Right ventricle myocardium inferior (tissue), 1 donor: ENCODE measurements at regions not wholly inside any gene's neighbourhood (a gene's known extent, or its start where the extent isn't known, plus 50 kb on each side); places are given as distances from the start of the nearest gene placed in this dataset.

ENCODE experiments used
- ATAC-seq: fragments of 200-7000 bp; cut with Tn5 transposase; one replicate; pipeline ENCODE4 v1.9.1; 2020; ENCODE audit warnings: mild to moderate bottlenecking, moderate library complexity
- DNase-seq: peaks from one replicate; pipeline ENCODE4 v3.0.0; 2021; ENCODE audit errors: missing footprints
- intact Hi-C: fragments of 100-400 bp; cut with DNase I; formaldehyde crosslinking; loops from one replicate; pipeline ENCODE4 v1.11.0; 2022
- donor health status: DM: no; HTN: yes; CAD: no; lungs with severe emphysema.

DNA sequence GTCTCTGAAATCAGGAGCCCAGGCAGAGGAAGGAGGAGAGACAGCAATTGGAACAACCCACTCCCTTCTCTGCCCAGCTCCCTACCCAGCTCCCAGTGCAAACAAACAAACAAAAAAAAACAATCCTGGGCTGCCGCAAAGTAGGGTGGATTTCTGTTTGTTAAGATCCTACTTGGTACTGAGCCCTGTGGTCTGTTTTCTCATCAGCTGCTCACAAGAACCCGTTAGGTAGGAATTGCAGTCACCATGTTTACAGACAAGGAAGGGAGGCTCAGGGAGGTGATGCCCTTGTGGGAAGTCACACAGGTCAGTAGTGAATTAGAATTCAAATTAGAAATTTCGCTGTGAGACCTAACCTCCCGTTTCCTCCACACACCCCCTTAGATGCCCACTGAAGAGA lies 128.8 kb upstream of the RAD23B start:
- DNase-seq: no peak
- intact Hi-C loops: no loop called here
- ATAC-seq: no peak

DNA sequence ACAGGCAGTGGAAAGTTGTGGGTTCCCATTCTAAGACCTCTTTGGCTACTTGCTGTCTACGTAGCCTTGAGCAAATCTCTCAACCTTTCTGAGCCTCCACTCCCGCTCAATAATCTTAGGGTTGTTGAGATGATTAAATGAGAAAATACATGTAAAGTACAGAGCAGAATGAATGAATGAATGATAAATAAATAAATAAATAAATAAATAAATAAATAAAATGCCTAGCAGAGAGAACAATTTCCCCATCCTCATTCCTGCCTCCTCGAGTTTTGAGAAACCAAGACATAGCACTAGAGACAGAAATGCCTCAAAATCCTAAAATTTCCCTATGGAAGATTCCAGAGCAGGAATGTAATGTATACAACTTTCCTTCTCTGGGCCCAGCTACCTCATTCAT lies 128.3 kb upstream of the RAD23B start:
- ATAC-seq (no peak), DNase-seq (no peak)
- intact Hi-C loops: no loop called here

DNA sequence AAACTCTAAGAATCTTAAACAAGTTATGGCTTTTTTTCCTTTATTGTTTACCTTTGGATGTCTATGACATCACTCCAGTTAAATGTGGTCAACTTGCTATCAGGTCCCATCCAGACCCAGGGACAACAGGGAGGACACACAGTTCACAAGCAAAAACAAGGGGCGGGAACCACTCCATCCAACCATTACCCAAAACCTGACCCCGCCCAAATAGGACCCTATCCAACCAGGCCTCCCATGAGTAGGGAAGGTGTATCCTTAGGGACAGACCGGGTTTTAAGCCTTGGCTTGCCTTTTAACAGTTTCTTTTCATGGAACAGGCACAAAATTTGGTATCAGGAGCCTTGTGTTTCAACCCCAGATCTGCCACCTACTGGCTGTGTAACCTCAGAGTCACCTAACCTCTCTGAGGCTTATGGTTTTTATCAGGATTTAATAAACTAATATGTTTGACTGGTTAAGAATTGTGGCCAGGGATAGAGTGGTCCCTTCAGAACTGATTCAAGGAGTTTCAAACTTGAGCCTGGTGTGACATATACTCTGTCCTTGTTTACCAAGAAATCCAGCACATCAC lies 127.7 kb upstream of the RAD23B start:
- ATAC-seq: no peak
- DNase-seq: no peak
- intact Hi-C loops: no loop called here

DNA sequence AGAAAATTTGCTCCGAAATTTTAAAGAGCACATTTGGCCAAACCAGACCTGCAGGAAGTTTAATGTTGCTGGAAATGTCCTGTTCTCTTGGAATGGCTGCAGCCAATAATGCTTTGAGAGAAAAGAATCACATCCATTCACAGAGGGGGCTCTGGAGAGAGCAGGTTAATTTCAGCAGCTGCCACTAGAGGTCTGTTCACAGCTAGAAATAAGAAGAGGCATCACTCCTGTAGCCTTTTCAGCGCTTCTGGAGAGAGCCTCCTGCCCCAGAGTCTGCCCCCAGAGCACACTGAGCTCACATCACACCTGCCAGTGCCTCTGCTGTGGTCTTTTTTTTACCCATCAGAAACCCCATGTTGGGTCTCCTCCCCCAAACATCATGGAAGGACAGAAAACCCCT lies 124.8 kb upstream of the RAD23B start:
- no peak for ATAC-seq
- intact Hi-C loops: no loop called here
- DNase-seq: no peak

DNA sequence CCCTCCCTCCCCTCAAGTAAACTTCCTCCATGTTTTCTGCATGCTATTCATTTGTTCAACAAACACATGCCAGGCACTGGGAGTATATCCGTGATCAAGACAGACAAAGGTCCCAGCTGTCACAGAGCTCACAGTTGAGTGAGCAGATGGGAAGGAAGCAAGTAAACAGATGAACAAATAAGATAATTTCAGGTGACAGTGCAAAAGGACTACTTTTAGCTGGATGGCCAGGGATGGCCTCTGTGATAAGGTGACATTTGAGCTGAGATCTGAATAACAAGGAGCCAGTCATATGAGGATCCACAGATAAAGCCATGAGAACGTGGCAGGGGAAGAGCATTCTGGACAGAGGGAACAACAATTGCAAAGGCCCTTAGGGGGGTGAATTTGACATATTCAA lies 121.7 kb upstream of the RAD23B start:
- ATAC-seq: no peak
- intact Hi-C loops: no loop called here
- DNase-seq: no peak

- ATAC-seq (no peak), DNase-seq (no peak)
- intact Hi-C loops: no loop called here
These were observed 119.7 kb upstream of the RAD23B start for GRCh38 chr9:107163370-107163769.

GRCh38 chr9:107169796-107170195 lies 113.3 kb upstream of the RAD23B start:
- DNase-seq: no peak
- intact Hi-C loops: loop anchor here (10.0 kb wide), 1 partner anchor 205 kb away; no protein-coding TSS in a partner anchor
- ATAC-seq: no peak

GRCh38 chr9:107170801-107171200 lies 112.3 kb upstream of the RAD23B start:
- intact Hi-C loops: loop anchor here (10.0 kb wide), 1 partner anchor 206 kb away; no protein-coding TSS in a partner anchor
- ATAC-seq (no peak), DNase-seq (no peak)

DNA sequence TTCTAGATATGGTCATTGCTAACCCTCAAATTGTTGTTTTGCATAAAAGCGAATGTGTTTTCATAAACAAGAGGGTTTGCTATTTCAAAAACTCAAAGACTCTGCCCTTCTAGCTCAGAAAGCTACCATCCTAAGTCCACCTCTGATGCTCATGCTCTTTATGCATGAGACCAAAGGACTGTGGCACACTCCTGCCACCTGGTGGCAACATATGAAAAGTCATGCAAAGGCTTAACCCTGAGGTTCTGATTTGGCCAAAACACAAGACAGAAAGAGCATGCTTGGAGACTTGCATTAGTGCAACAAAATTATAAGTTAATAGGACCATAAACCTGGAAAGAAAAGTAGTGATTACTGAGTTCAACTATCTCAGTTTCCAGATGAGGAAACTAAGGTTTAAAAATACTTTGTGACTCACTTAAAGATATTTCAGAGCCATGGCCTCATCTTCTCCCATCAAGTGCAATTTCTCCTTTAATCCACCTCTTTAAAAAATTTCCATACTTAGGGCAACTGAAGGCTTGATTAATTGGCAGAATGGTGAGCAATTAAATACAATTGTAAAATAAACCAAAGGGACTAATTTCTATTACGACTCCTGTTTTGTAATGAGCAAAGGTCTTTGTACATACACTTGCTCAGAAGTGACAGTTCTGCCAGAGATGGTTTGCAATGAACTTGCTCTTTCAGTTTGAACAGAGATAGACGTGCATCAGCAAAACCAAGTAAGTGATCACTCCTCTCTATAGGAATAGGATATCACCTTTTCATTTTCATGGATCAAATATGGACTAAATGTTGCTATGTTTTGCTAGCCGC lies 110.7 kb upstream of the RAD23B start:
- ATAC-seq (peak; percentile 58), DNase-seq (peak; percentile 74)
- intact Hi-C loops: loop anchor here (1.0 to 10.0 kb wide), 2 partner anchors 208 to 1271 kb away; no protein-coding TSS in a partner anchor

- DNase-seq: no peak
- intact Hi-C loops: loop anchor here (1.0 to 10.0 kb wide), 2 partner anchors 208 to 1272 kb away; no protein-coding TSS in a partner anchor
- ATAC-seq: no peak
These were observed 110.1 kb upstream of the RAD23B start for GRCh38 chr9:107172979-107173347.

DNA sequence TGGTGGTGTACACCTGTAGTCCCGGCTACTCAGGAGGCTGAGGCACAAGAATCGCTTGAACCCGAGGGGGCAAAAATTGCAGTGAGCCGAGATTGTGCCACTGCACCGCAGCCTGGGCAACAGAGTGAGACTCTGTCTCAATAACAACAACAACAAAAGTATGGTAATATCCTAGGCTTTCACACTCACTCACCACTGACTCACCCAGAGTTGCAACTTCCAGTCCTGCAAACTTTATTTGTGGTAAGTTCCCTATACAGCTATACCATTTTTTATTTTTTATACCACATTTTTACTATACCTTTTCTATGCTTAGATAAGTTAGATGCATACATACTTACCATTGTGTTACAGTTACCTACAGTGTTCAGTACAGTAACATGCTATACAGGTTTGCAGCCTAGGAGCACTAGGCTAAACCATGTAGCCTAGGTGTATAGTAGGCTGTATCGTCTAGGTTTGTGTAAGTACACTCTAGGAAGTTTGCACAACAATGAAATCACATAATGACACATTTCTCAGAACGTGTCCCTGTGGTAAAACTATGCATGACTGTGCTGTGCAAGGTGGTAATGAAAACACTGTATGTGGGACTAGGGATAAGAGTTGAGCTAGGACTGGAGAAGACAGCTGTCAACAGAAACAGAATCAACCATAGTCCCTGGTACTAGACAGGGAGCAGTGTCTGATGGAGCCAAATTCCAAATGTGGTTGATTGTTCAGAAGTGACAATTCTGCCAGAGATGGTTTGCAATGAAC lies 109.5 kb upstream of the RAD23B start:
- intact Hi-C loops: loop anchor here (10.0 kb wide), 1 partner anchor 209 kb away; no protein-coding TSS in a partner anchor
- no peak for ATAC-seq

DNA sequence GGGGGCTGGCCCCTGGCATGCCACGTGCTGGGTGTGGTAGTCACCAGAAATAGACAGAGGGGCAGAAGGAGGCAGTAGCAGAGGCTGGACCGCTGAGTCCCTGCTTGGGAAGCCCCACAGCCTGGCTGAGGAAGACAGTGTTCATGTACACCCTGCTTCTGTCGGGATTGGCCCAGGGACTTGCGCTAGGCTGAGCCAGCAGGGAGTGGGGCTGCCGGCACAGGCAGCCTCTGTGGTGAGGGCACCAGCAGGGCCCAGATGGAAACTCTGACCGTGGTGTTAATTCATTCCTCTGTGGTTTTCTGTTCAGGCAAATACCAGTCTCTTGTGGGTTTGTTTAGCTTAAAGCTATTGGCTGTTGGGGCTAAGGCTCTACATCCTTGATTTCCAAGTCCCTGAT lies 108.6 kb upstream of the RAD23B start:
- intact Hi-C loops: loop anchor here (10.0 kb wide), 1 partner anchor 210 kb away; no protein-coding TSS in a partner anchor
- ATAC-seq: no peak

More for the DNA sequence above, 109.5 kb upstream of the RAD23B start:
- DNase-seq: no peak

GRCh38 chr9:107175041-107175440 lies 108.0 kb upstream of the RAD23B start:
- intact Hi-C loops: loop anchor here (5.0 to 10.0 kb wide), 3 partner anchors 77 to 210 kb away; no protein-coding TSS in a partner anchor
- ATAC-seq (peak; percentile 71), DNase-seq (no peak)

More for the DNA sequence above, 108.6 kb upstream of the RAD23B start:
- DNase-seq: no peak

DNA sequence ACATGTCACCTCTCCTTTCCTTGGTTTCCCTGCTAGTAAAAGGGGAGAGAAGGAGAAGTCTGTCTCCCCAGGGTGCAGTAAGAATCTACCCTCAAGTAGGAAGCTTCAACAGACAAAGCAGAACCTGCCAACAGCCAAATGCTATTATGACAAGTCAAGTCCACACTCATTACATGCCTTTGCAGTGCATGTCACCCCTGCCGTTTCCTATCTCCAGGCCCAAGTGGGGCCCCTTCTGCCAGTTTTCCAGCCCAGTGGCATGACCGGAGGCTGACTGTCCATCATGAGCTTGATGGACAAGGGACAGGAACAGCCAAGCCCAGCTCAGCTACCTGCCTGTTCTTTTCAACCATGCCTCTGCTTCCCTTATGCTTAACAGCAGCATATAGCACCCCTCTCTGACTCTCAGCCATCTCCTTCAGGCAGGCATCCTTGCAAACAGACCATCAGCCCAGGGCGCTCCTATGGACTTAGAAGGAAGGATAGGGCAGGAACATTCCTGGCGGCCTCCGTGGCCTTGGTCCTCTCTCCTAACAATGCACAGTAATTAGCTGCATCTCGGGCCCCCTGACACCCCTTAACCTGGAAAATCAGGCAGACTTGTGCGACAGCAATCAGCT lies 107.2 kb upstream of the RAD23B start:
- DNase-seq: no peak
- ATAC-seq: peak; percentile 78
- intact Hi-C loops: loop anchor here (5.0 to 10.0 kb wide), 3 partner anchors 76 to 211 kb away; no protein-coding TSS in a partner anchor

GRCh38 chr9:107176436-107177151 lies 106.5 kb upstream of the RAD23B start:
- intact Hi-C loops: loop anchor here (5.0 to 10.0 kb wide), 3 partner anchors 76 to 212 kb away; no protein-coding TSS in a partner anchor
- ATAC-seq (peak; percentile 27), DNase-seq (no peak)

- intact Hi-C loops: loop anchor here (5.0 to 10.0 kb wide), 3 partner anchors 75 to 213 kb away; no protein-coding TSS in a partner anchor
- DNase-seq (no peak), ATAC-seq (no peak)
These were observed 105.7 kb upstream of the RAD23B start for GRCh38 chr9:107177243-107177839.

DNA sequence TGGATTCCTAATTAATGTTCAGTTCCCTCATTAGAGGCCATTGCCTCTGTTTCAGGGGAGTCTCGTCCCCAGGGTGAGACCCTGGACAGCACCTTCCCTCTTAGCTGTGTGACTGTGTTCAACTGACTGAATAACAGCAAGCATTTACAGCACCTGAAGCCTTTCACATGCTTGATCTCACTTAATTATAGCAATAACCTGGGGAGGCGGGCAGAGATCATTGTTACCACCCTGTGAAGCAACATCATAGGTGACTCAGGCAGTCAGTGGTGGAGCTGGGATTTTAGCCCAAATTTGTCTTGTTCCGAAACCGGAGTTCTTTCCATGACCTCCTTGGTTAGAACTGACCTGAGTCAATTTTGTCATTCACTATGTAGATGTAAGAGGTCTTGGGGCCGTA lies 105.2 kb upstream of the RAD23B start:
- no peak for DNase-seq
- intact Hi-C loops: loop anchor here (5.0 to 10.0 kb wide), 3 partner anchors 74 to 213 kb away; no protein-coding TSS in a partner anchor
- ATAC-seq: no peak
